ENCODE measurements at regions not wholly inside any gene's neighbourhood (a gene's known extent, or its start where the extent isn't known, plus 50 kb on each side); places are given as distances from the start of the nearest gene placed in this dataset.
A peak's percentile ranks its signal among the peaks of the same experiment; 100 is the strongest.

- Histone ChIP-seq H3K4me3 (replicated peaks in 1 of 3; ENCODE audit: insufficient read depth in 1 of 3, low read depth in 1 of 3, low read length in 3 of 3) (no peak overlapping the region), H3K9me3 (replicated peaks; ENCODE audit: control insufficient read depth, insufficient read depth, low read length) (no peaks in the 10 kb centered on the region), H3K9ac (replicated peaks; ENCODE audit: extremely low read depth, insufficient read depth, low read length) (no peak overlapping the region), H3K9me1 (replicated peaks; ENCODE audit: control insufficient read depth, extremely low read depth, insufficient read depth, low read length) (no peaks in the 10 kb centered on the region), H3K36me3 (ENCODE audit: control insufficient read depth in 2 of 2, extremely low read depth in 1 of 2, insufficient read depth in 2 of 2, low read length in 2 of 2) (no peaks in the 10 kb centered on the region), H3K4me2 (ENCODE audit: insufficient read depth, low read length) (no peak overlapping the region), H3K27ac (ENCODE audit: insufficient read depth, low read depth, low read length) (no peak overlapping the region), H3K27me3 (ENCODE audit: control insufficient read depth in 2 of 2, insufficient read depth in 2 of 2, low read length in 2 of 2) (no peaks in the 10 kb centered on the region), H3K4me1 (ENCODE audit: control insufficient read depth, extremely low read depth, insufficient read depth, low read length) (peaks cover 6% of the 10 kb centered on the region), H2AFZ (ENCODE audit: low read depth, low read length) (no peak overlapping the region), H4K20me1 (replicated peaks; ENCODE audit: control insufficient read depth, extremely low read depth, insufficient read depth, low read length) (no peaks in the 10 kb centered on the region), H3K79me2 (ENCODE audit: control insufficient read depth, insufficient read depth, low read length) (no peaks in the 10 kb centered on the region)
- dilution Hi-C loops (cut with MboI; ENCODE audit: extremely low pct_ligation_motif_present, low sequenced_read_pairs) (no loop called here), intact Hi-C loops (cut with micrococcal nuclease) (no loop called here)
- POLR2A ChIA-PET: no interaction called here
- no peak for FAIRE-seq
- no peak for DNase-seq (ENCODE audit: low read depth, low spot score)
- CTCF ChIA-PET: interaction anchor here (1.0 kb wide), 1 partner anchor 13 kb away, joined by 4 read pairs; no protein-coding TSS in a partner anchor
- no peak for TF ChIP-seq FOS (IDR thresholded peaks at IDR 0.05; ENCODE audit: borderline replicate concordance, insufficient read depth, low read length)
- no peak for TF ChIP-seq POLR2AphosphoS5 (IDR thresholded peaks at IDR 0.05; ENCODE audit: insufficient read depth, low read depth, low read length)
- TF ChIP-seq MYC (IDR thresholded peaks at IDR 0.05; ENCODE audit: low read depth, low read length): no peak
- TF ChIP-seq MAX (IDR thresholded peaks at IDR 0.05; ENCODE audit: insufficient read depth, insufficient read length): no peak
- no peak for TF ChIP-seq EZH2 (IDR thresholded peaks at IDR 0.05; ENCODE audit: borderline replicate concordance, low read depth, low read length, severe bottlenecking)
- no peak for TF ChIP-seq JUN (IDR thresholded peaks at IDR 0.05; ENCODE audit: borderline replicate concordance, insufficient read depth, insufficient read length, low read depth)
- TF ChIP-seq GATA2 (IDR thresholded peaks at IDR 0.05; ENCODE audit: insufficient read depth, insufficient read length, low read depth, low read length): no peak
- TF ChIP-seq POLR2A (IDR thresholded peaks at IDR 0.05; ENCODE audit: low read depth, low read length): no peak
- no TSS peak for BruUV-seq (replicated peaks)
These were observed 605.7 kb downstream of the DACH1 start for GRCh38 chr13:71261256-71261655.

- FAIRE-seq: peak; percentile 68
- POLR2A ChIA-PET: no interaction called here
- Histone ChIP-seq H3K4me1 (ENCODE audit: control insufficient read depth, extremely low read depth, insufficient read depth, low read length) (peaks cover 6% of the 10 kb centered on the region), H3K9me3 (replicated peaks; ENCODE audit: control insufficient read depth, insufficient read depth, low read length) (no peaks in the 10 kb centered on the region), H3K27me3 (ENCODE audit: control insufficient read depth in 2 of 2, insufficient read depth in 2 of 2, low read length in 2 of 2) (no peaks in the 10 kb centered on the region), H4K20me1 (replicated peaks; ENCODE audit: control insufficient read depth, extremely low read depth, insufficient read depth, low read length) (no peaks in the 10 kb centered on the region), H3K36me3 (ENCODE audit: control insufficient read depth in 2 of 2, extremely low read depth in 1 of 2, insufficient read depth in 2 of 2, low read length in 2 of 2) (no peaks in the 10 kb centered on the region), H2AFZ (ENCODE audit: low read depth, low read length) (no peak overlapping the region), H3K9me1 (replicated peaks; ENCODE audit: control insufficient read depth, extremely low read depth, insufficient read depth, low read length) (no peaks in the 10 kb centered on the region), H3K4me2 (ENCODE audit: insufficient read depth, low read length) (no peak overlapping the region), H3K4me3 (replicated peaks in 1 of 3; ENCODE audit: insufficient read depth in 1 of 3, low read depth in 1 of 3, low read length in 3 of 3) (no peak overlapping the region), H3K9ac (replicated peaks; ENCODE audit: extremely low read depth, insufficient read depth, low read length) (no peak overlapping the region), H3K27ac (ENCODE audit: insufficient read depth, low read depth, low read length) (peak overlapping the region; percentile 21), H3K79me2 (ENCODE audit: control insufficient read depth, insufficient read depth, low read length) (no peaks in the 10 kb centered on the region)
- CTCF ChIA-PET: no interaction called here
- BruUV-seq (replicated peaks): no TSS peak
- dilution Hi-C loops (cut with MboI; ENCODE audit: extremely low pct_ligation_motif_present, low sequenced_read_pairs): no loop called here
- intact Hi-C loops (cut with micrococcal nuclease): loop anchor here (1.0 kb wide), 2 partner anchors 8 to 16 kb away; no protein-coding TSS in a partner anchor
- peak; percentile 78 for DNase-seq (ENCODE audit: low read depth, low spot score)
- TF ChIP-seq POLR2A (IDR thresholded peaks at IDR 0.05; ENCODE audit: low read depth, low read length) (no peak), JUN (IDR thresholded peaks at IDR 0.05; ENCODE audit: borderline replicate concordance, insufficient read depth, insufficient read length, low read depth) (peak; percentile 88)
These were observed 606.8 kb downstream of the DACH1 start for GRCh38 chr13:71260246-71260645.
